GM12878 (cell line): ENCODE measurements at regions not wholly inside any gene's neighbourhood (a gene's known extent, or its start where the extent isn't known, plus 50 kb on each side); places are given as distances from the start of the nearest gene placed in this dataset.

Experiments used
- ATAC-seq: fragments of 200-7000 bp; cut with Tn5 transposase; 3 replicates; pipeline ENCODE4 v1.9.1; 2020; ENCODE audit warnings: mild to moderate bottlenecking, moderate library complexity
- BruUV-seq: library from RNA; stranded (reverse); fragments of 400-500 nt; replicated peaks from 2 replicates; lab custom pipeline; 2021; lab: Mats Ljungman, UMichigan
- CTCF ChIA-PET: fragments of 300-600 bp; sonication (Branson Sonifier 250); formaldehyde crosslinking; extraction: SDS; loops from one replicate; lab custom pipeline; 2021; ENCODE audit warnings: inconsistent platforms; lab: Yijun Ruan, JAX
- POLR2A ChIA-PET: fragments of 350-600 bp; formaldehyde crosslinking; extraction: SDS; loops from one replicate; lab custom pipeline; 2021; ENCODE audit warnings: inconsistent platforms; lab: Charles Lee
- RAD21 ChIA-PET: fragments of 300-600 bp; sonication (Branson Sonifier 250); formaldehyde crosslinking; loops from one replicate; lab custom pipeline; 2023; ENCODE audit warnings: antibody characterized with exemption; ENCODE audit not compliant: unreplicated experiment; lab: Charles Lee
- SMC1A ChIA-PET: fragments of 300-600 bp; sonication (Branson Sonifier 250); formaldehyde crosslinking; loops from one replicate; lab custom pipeline; 2023; ENCODE audit not compliant: unreplicated experiment, uncharacterized antibody; lab: Charles Lee
- DNase-seq: peaks from one replicate; pipeline ENCODE4 v3.0.0-alpha.2; 2011; ENCODE audit warnings: low read depth, low spot score
- FAIRE-seq: peaks from 3 replicates; lab custom pipeline; 2011; peaks lifted over from hg19 to GRCh38; lab: Jason Lieb, UNC
- H2AFZ ChIP-seq: 2 replicates; pipeline ENCODE4 v1.6.0; 2011; ENCODE audit warnings: low read depth, low read length, control low read depth; ENCODE audit not compliant: control insufficient read depth
- H3K27ac ChIP-seq: 2 replicates; pipeline ENCODE4 v1.5.1; 2011; ENCODE audit warnings: control low read depth; ENCODE audit not compliant: control insufficient read depth, insufficient read depth
- H3K27me3 ChIP-seq, 2 experiments: replicated peaks in 1 of 2; 2 replicates each; pipeline versions ENCODE4 v1.6.0 to v1.6.1; 2011; ENCODE audit warnings: low read length in 1 of 2; ENCODE audit not compliant: control insufficient read depth in 2 of 2, insufficient read depth in 2 of 2
- H3K36me3 ChIP-seq, 2 experiments: 2 replicates each; pipeline ENCODE4 v1.5.1; 2011; ENCODE audit warnings: low read length in 1 of 2; ENCODE audit not compliant: control insufficient read depth in 2 of 2, insufficient read depth in 2 of 2
- H3K4me1 ChIP-seq: 2 replicates; pipeline ENCODE4 v1.6.1; 2011; ENCODE audit warnings: mild to moderate bottlenecking, low read length, moderate library complexity, mixed read lengths; ENCODE audit not compliant: control insufficient read depth, insufficient read depth
- H3K4me2 ChIP-seq: 2 replicates; pipeline ENCODE4 v1.6.0; 2011; ENCODE audit warnings: control low read depth; ENCODE audit not compliant: control insufficient read depth, insufficient read depth
- H3K4me3 ChIP-seq: fragments of 200-600 bp; sonication (generic); 2 replicates; pipeline ENCODE4 v1.5.1; 2016
- H3K79me2 ChIP-seq: 2 replicates; pipeline ENCODE4 v1.6.0; 2011; ENCODE audit warnings: low read length; ENCODE audit not compliant: control insufficient read depth, insufficient read depth
- H3K9ac ChIP-seq: 2 replicates; pipeline ENCODE4 v1.8.0; 2011; ENCODE audit warnings: low read length, control low read depth, mixed read lengths; ENCODE audit not compliant: control insufficient read depth, insufficient read depth
- H3K9me3 ChIP-seq: replicated peaks from 3 replicates; pipeline ENCODE4 v1.5.1; 2011; ENCODE audit warnings: mild to moderate bottlenecking, low read length; ENCODE audit not compliant: control insufficient read depth, insufficient read depth
- H4K20me1 ChIP-seq: 2 replicates; pipeline ENCODE4 v1.6.0; 2011; ENCODE audit not compliant: control insufficient read depth, insufficient read depth
- CEBPZ ChIP-seq: fragments of 150-350 bp; IDR thresholded peaks from 2 replicates; pipeline ENCODE4 v1.6.1; 2016; ENCODE audit warnings: low read depth, low read length
- FOXK2 ChIP-seq: fragments of 450-650 bp; IDR thresholded peaks from 2 replicates; pipeline ENCODE4 v1.6.1; 2017; ENCODE audit warnings: mild to moderate bottlenecking, moderate library complexity
- NBN ChIP-seq: fragments of 450-650 bp; IDR thresholded peaks from 2 replicates; pipeline ENCODE4 v1.6.1; 2016
- NFYB ChIP-seq: IDR thresholded peaks from 2 replicates; pipeline ENCODE4 v1.6.1; 2011; ENCODE audit warnings: low read depth, mild to moderate bottlenecking, low read length, improper control_type of control experiment, moderate library complexity; ENCODE audit not compliant: insufficient read depth
- PAX8 ChIP-seq: fragments of 450-650 bp; IDR thresholded peaks from 2 replicates; pipeline ENCODE4 v1.6.1; 2017; ENCODE audit warnings: mild to moderate bottlenecking, moderate library complexity
- POLR2AphosphoS5 ChIP-seq: IDR thresholded peaks from 2 replicates; pipeline ENCODE4 v1.6.1; 2011; ENCODE audit warnings: mild to moderate bottlenecking, low read length, inconsistent platforms
- WGBS: methylation state at CpG from one replicate; pipeline ENCODE4 v1.1.6; 2016; ENCODE audit warnings: low lambda C conversion rate; ENCODE audit not compliant: insufficient replicate concordance, insufficient coverage; ENCODE audit errors: missing lambda C conversion rate; 5-methylcytosine and 5-hydroxymethylcytosine counted together
- in situ Hi-C: fragments of 300-500 bp; cut with MboI; formaldehyde crosslinking; loops from 9 replicates; pipeline ENCODE4 v1.14.3; 2018; ENCODE audit warnings: mixed read lengths
- intact Hi-C: fragments of 100-400 bp; cut with micrococcal nuclease; formaldehyde crosslinking; loops from one replicate; pipeline ENCODE4 v1.14.2; 2022; ENCODE audit not compliant: unreplicated experiment

- TF ChIP-seq CEBPZ, result no peak
- TF ChIP-seq PAX8, result no peak
- TF ChIP-seq NBN, result no peak
- no peak for TF ChIP-seq NFYB
Measured at GRCh38 chr7:19991936-19992335, 218.5 kb upstream of the TMEM196 start (continued).

- Histone ChIP-seq H4K20me1 (no peaks in the 10 kb centered on the region), H3K79me2 (no peaks in the 10 kb centered on the region), H3K4me1 (no peaks in the 10 kb centered on the region), H2AFZ (no peak overlapping the region), H3K9ac (no peak overlapping the region), H3K4me2 (no peak overlapping the region), H3K9me3 (no peaks in the 10 kb centered on the region), H3K4me3 (no peak overlapping the region), H3K27ac (no peak overlapping the region), H3K27me3 (no peaks in the 10 kb centered on the region), H3K36me3 (no peaks in the 10 kb centered on the region)
- ChIA-PET CTCF (interaction anchor here (0.7 to 1.3 kb wide), 4 partner anchors 11 to 452 kb away, joined by 3 to 5 read pairs (median 4); no protein-coding TSS in a partner anchor), SMC1A (interaction anchor here (0.6 to 1.3 kb wide), 6 partner anchors 41 to 607 kb away, joined by 3 read pairs; no protein-coding TSS in a partner anchor), RAD21 (interaction anchor here (0.7 to 1.3 kb wide), 2 partner anchors 123 to 338 kb away, joined by 3 to 5 read pairs; no protein-coding TSS in a partner anchor), POLR2A (interaction anchor here (0.6 kb wide), 1 partner anchor 15 kb away, joined by 4 read pairs; no protein-coding TSS in a partner anchor)
- FAIRE-seq, result no peak
- in situ Hi-C loops (no loop called here), intact Hi-C loops (no loop called here)
- TF ChIP-seq FOXK2 (no peak), POLR2AphosphoS5 (no peak)
- BruUV-seq, result no TSS peak
- WGBS, result 53% methylated on average over 2 of the region's 2 CpGs
- DNase-seq, result no peak
- ATAC-seq, result no peak
Measured at GRCh38 chr7:19989906-19990305, 216.5 kb upstream of the TMEM196 start.
